Stimulated activated naive CD8-positive, alpha-beta T cell treated with anti-CD3 and anti-CD28 coated beads, Interleukin-15, amount 100 ng/mL, for 72 hours (primary cell): ENCODE measurements at regions not wholly inside any gene's neighbourhood (a gene's known extent, or its start where the extent isn't known, plus 50 kb on each side); places are given as distances from the start of the nearest gene placed in this dataset.

Experiments used
- ATAC-seq: fragments of 150-1000 bp; cut with Tn5 transposase; 2 replicates; pipeline ENCODE4 v1.10.0; 2021; ENCODE audit warnings: mild to moderate bottlenecking, moderate library complexity
- DNase-seq, 2 donors: peaks; one replicate each; pipeline ENCODE4 v3.0.0; 2021 to 2022
- H3K27ac Mint-ChIP-seq, 2 donors: one replicate each; pipeline ENCODE4 v1.8.0; 2022; ENCODE audit warnings: mild to moderate bottlenecking in 2 of 2, mixed read lengths in 2 of 2, moderate library complexity in 2 of 2
- H3K27me3 Mint-ChIP-seq: one replicate; pipeline ENCODE4 v1.8.0; 2022; ENCODE audit warnings: mixed read lengths
- H3K4me1 Mint-ChIP-seq: one replicate; pipeline ENCODE4 v1.8.0; 2022; ENCODE audit warnings: mild to moderate bottlenecking, mixed read lengths
- H3K4me3 Mint-ChIP-seq, 2 donors: one replicate each; pipeline ENCODE4 v1.8.0; 2022; ENCODE audit warnings: mild to moderate bottlenecking in 2 of 2, mixed read lengths in 2 of 2, moderate library complexity in 1 of 2
- H3K9me3 Mint-ChIP-seq, 2 donors: one replicate each; pipeline ENCODE4 v1.8.0; 2022; ENCODE audit warnings: mixed read lengths in 2 of 2

DNA sequence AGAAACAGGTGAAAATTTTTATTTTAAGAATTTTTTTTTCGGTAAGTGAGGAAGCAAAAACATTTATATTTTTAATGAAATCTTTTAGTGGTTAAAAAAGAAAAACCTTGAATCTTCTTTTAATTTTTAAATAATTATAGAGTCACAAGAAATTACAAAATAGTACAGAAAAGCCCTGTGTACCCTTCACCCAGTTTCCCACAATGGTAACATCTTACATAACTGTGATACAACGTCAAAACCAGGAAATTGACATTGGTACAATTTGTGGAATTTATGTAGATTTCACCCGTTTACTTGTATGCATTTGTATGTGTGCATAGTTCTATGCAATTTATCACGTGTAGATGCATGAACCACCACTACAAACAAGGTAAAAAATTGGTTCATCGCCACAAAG is 285.9 kb downstream of the MTX2 start:
- Mint-ChIP-seq H3K27ac (no peak overlapping the region), H3K9me3 (no peaks in the 10 kb centered on the region), H3K27me3 (peaks cover 48% of the 10 kb centered on the region), H3K4me1 (peaks cover 13% of the 10 kb centered on the region), H3K4me3 (no peak overlapping the region)
- ATAC-seq (no peak), DNase-seq (no peak)

- H3K27ac Mint-ChIP-seq: no peak overlapping the region
- ATAC-seq (no peak), DNase-seq (no peak)
- no peak overlapping the region for H3K4me3 Mint-ChIP-seq
- no peaks in the 10 kb centered on the region for H3K9me3 Mint-ChIP-seq
- peaks cover 53% of the 10 kb centered on the region for H3K27me3 Mint-ChIP-seq
- H3K4me1 Mint-ChIP-seq: peaks cover 13% of the 10 kb centered on the region
Observed at GRCh38 chr2:176555781-176556180, 286.5 kb downstream of the MTX2 start.

DNA sequence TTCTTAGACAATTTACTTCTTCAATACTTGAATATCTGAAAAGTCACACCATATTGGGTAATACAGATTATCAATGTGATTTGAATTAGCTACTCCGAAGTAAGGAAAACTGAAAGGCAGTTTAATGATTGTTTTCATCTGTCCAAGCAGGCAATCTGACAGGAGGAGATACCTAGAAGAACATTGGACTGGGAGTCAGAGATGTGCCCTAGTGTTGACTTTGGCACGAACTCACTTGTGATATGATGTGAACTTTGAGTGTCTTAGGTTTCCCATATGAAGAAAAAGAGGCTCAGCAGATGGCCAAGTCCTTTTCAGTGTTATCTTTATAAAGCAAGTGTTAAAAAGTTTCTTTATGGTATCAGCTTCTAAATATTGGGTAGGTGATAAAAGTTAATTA is 287.1 kb downstream of the MTX2 start:
- ATAC-seq (no peak), DNase-seq (no peak)
- Mint-ChIP-seq H3K4me3 (no peak overlapping the region), H3K9me3 (no peaks in the 10 kb centered on the region), H3K27me3 (peaks cover 57% of the 10 kb centered on the region), H3K27ac (no peak overlapping the region), H3K4me1 (peaks cover 13% of the 10 kb centered on the region)

DNA sequence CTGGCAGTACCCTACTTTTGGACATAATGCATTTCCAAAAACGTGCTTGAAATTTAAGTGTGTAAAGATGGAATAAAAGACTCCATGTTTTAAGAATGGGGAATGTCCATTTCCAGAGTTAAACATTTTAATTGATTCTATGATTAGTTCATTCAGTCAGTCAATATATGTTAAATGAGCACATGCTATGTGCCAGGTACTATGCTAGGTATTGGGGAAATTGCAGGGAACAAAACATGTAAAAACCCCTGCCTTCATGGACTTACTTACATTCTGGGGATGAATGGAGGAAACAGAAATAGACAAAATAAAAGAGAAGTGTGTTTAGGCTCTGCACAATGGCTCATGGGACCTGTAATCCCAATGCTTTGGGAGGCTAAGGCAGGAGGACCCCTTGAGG is 288.6 kb downstream of the MTX2 start:
- DNase-seq: no peak
- Mint-ChIP-seq H3K9me3 (no peaks in the 10 kb centered on the region), H3K4me3 (no peak overlapping the region), H3K27me3 (peaks cover 52% of the 10 kb centered on the region), H3K27ac (no peak overlapping the region), H3K4me1 (peaks cover 13% of the 10 kb centered on the region)
- ATAC-seq: no peak

DNA sequence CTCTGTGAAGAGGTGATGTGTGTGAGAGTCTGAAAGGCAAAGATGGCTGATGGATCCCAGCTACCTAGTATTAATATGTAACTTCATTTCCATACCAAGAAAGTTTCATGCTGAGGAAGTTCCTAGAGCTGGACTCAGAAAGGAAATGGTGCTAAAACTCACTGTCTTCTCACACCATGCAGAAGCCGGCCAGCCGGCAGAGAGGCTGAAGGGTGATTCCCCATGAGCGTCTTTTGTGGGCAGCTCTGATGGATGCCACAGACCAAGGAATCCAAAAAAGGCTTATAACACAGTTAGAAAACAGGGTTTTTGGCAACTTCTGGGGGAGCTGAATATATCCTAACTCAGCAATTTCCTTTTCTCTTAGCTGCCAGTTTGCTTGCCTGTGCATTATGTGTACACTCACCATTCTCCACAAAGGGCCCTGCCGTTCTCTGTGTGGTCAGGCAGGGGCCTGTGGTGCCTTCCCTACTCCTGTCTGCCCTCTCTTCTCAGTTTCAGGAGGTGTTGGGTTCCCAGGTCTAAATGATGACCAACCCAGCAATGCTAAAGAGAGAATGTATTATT is 289.4 kb downstream of the MTX2 start:
- no peak for DNase-seq
- no peak for ATAC-seq

DNA sequence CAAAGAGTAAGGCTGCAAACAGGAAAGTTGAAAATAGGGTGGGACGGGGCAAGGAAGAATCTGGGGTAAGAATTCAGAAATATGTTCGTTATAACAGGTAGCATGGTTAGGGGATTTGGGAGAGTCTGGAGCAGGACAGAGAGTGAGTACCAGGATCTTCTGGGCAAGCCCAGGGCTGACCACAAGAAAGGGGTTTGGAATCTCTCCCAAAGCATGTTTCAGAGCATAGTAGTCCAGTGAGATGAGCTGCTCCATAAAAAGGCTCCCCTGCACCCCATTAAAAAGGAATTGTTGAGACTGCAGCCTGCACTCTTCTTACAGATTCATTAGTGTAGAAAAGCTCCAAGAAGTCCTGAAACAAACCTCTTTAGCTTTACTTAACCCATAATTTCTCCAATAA is 291.1 kb downstream of the MTX2 start:
- ATAC-seq (no peak), DNase-seq (no peak)
- H3K4me1 Mint-ChIP-seq: no peaks in the 10 kb centered on the region
- H3K4me3 Mint-ChIP-seq: no peak overlapping the region
- peaks cover 47% of the 10 kb centered on the region for H3K27me3 Mint-ChIP-seq
- H3K27ac Mint-ChIP-seq: no peak overlapping the region
- no peaks in the 10 kb centered on the region for H3K9me3 Mint-ChIP-seq

More for the DNA sequence above, 289.4 kb downstream of the MTX2 start:
- Mint-ChIP-seq H3K27ac (no peak overlapping the region), H3K4me1 (peaks cover 10% of the 10 kb centered on the region), H3K27me3 (peaks cover 52% of the 10 kb centered on the region), H3K4me3 (no peak overlapping the region), H3K9me3 (no peaks in the 10 kb centered on the region)

GRCh38 chr2:176561706-176562105 is 292.5 kb downstream of the MTX2 start:
- Mint-ChIP-seq H3K9me3 (no peaks in the 10 kb centered on the region), H3K4me3 (no peak overlapping the region), H3K27ac (no peak overlapping the region), H3K4me1 (no peaks in the 10 kb centered on the region), H3K27me3 (peaks cover 54% of the 10 kb centered on the region)
- no peak for ATAC-seq
- no peak for DNase-seq

DNA sequence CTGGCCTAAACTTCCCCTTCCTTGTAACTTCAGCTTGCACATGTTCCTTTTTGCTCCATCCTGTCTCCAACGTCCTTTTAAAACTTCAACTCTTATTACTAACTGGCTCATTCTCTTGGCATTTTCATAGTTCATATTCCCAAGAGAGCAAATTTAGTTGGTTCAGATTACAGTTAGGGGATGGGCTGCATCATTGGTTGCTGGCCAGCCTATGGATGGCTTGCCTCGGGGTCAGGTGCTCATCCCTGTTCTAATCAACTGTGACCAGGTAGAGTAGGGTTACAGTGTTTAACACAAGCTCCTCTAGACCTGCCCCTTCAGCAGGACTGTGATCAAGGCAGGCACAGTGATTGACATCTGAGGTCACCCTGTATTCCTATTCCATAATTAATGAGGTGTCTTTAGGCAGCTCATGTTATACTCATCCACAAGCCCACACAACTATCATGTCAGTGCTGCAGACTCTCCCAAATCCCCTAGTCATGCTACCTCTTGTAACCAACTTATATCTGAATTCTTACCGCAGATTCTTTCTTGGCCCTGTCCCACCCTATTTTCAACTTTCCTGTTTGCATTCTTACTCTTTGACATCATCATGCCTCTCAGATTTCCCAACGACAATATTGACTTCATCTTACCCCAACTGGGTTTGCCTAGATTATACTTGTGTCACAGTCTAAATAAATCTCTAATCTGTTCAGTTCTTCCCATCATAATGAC is 293.3 kb downstream of the MTX2 start:
- Mint-ChIP-seq H3K27ac (no peak overlapping the region), H3K4me1 (no peaks in the 10 kb centered on the region), H3K27me3 (peaks cover 54% of the 10 kb centered on the region), H3K4me3 (no peak overlapping the region), H3K9me3 (no peaks in the 10 kb centered on the region)
- no peak for DNase-seq
- no peak for ATAC-seq

DNA sequence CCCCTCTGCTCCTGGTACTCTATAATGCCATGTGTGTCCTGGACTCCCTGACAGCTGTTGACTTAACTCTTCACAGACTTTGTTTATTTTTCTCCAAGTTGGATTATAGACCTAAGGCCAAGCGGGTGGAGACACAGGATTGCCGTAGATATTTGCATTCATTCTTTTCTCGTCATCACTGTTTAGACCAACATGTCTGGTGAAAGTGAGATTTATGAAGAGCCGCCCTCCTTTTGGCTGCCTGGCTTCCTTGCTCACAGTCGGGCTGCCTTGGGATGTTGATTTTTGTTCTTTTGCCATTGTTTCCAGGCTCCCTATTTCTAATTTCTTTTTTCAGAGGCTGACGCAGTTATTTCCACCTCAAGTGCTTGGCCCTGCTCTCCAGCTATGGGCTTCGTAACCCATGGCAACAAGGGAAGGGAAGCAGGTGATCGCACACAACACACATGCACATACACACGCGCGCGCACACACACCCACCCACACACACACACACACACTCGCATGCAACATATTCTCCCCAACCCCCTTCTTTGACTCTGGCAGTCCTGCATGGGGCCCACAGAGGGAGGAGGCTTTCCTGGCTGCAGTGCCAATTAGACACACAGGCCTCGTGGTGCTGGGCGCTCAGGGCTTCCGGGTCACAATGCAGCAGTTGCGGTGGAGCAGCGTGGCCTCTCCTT is 296.5 kb downstream of the MTX2 start:
- Mint-ChIP-seq H3K9me3 (no peaks in the 10 kb centered on the region), H3K4me3 (no peak overlapping the region), H3K27ac (no peak overlapping the region), H3K27me3 (peaks cover 52% of the 10 kb centered on the region), H3K4me1 (no peaks in the 10 kb centered on the region)
- ATAC-seq (no peak), DNase-seq (no peak)

DNA sequence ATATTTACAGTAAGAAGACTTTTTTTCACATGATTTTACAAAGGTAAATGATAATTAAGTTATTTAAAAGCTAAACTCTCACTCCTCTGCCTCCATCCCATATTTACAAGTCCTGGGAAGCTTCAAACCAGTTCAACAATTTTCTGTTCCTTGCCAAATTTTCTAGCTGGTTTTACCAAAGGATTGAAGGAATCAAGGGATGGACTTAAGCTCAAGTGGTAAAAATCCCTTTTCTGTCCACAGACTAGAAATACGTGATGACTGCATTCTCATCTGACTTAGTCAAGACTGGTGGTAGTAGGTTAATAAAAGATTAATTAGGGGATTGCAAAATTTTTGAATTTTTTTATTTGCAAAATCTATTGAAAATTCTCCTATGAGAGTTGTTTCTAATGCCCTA is 297.3 kb downstream of the MTX2 start:
- Mint-ChIP-seq H3K4me1 (no peaks in the 10 kb centered on the region), H3K9me3 (no peaks in the 10 kb centered on the region), H3K27me3 (peaks cover 51% of the 10 kb centered on the region), H3K4me3 (no peak overlapping the region), H3K27ac (no peak overlapping the region)
- DNase-seq: no peak
- ATAC-seq: no peak

GRCh38 chr2:176566961-176567360 is 297.7 kb downstream of the MTX2 start:
- Mint-ChIP-seq H3K4me1 (no peaks in the 10 kb centered on the region), H3K27ac (no peak overlapping the region), H3K4me3 (no peak overlapping the region), H3K27me3 (peaks cover 49% of the 10 kb centered on the region), H3K9me3 (no peaks in the 10 kb centered on the region)
- no peak for ATAC-seq
- no peak for DNase-seq

GRCh38 chr2:176567361-176567760 is 298.1 kb downstream of the MTX2 start:
- H3K27me3 Mint-ChIP-seq: peaks cover 49% of the 10 kb centered on the region
- H3K4me1 Mint-ChIP-seq: no peaks in the 10 kb centered on the region
- DNase-seq (no peak), ATAC-seq (no peak)
- no peak overlapping the region for H3K27ac Mint-ChIP-seq
- no peak overlapping the region for H3K4me3 Mint-ChIP-seq
- no peaks in the 10 kb centered on the region for H3K9me3 Mint-ChIP-seq

DNA sequence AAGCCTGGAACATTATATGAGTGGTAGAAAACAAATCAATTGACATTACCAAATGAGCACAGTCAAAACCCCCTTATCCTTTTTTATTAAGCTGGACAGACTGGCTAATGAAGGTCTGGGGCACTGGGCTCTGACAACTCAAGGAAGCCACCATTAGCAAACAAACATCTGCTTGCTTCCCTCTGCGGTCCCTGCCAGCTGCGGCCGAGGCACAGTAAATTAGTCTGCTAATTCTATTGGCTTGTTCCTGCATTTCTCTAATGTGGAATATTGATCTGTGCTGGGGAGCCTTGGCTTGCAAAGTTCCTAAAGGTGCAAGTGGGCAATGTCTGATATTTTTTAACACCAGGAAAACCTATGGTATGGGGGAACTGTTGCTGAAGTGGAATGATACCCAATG is 300.3 kb downstream of the MTX2 start:
- H3K27ac Mint-ChIP-seq: no peak overlapping the region
- ATAC-seq (no peak), DNase-seq (no peak)
- peaks cover 48% of the 10 kb centered on the region for H3K27me3 Mint-ChIP-seq
- no peak overlapping the region for H3K4me3 Mint-ChIP-seq
- H3K4me1 Mint-ChIP-seq: no peaks in the 10 kb centered on the region
- H3K9me3 Mint-ChIP-seq: no peaks in the 10 kb centered on the region

GRCh38 chr2:176573612-176574483 is 304.6 kb downstream of the MTX2 start:
- Mint-ChIP-seq H3K4me3 (no peak overlapping the region), H3K27ac (no peak overlapping the region), H3K9me3 (peaks cover 4 to 5% of the 10 kb centered on the region in 2 donors), H3K27me3 (peaks cover 63% of the 10 kb centered on the region), H3K4me1 (no peaks in the 10 kb centered on the region)
- ATAC-seq (no peak), DNase-seq (no peak)

DNA sequence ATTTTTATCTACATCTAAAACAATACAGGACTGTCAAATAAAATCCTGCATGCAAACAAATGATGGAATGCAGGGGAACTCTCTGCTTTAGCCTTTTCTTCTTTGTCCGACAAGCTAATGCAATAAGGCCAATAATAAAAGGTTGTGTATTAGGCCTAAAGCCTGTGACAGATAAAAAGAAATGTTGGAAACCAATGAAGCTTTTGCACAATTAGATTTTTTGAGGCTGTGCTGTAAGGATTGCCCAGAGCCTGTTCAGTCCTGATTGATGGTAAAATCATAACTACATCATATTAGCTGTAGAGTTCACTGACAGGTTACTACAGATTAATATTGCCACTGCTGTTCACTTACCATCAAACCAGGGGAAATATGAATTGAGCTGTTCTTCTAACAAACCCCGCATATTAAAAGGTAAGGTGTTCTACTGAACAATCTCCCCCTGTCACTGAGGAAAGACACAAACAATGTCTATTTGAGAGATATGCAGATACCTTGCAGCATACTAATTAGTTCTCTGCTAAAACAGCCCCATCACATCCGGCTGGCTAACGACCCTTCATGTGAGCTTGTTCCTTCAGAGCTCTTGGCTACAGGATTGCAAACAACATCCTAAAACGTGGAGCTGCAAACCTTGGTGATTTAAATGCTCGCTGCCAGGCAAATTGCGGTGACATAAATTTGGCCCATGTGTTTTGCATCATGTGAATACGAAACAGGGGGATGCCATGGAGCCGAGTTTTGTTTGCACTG is 305.4 kb downstream of the MTX2 start:
- H3K9me3 Mint-ChIP-seq: peaks cover 7 to 8% of the 10 kb centered on the region in 2 donors
- ATAC-seq (no peak), DNase-seq (no peak)
- H3K4me1 Mint-ChIP-seq: no peaks in the 10 kb centered on the region
- H3K4me3 Mint-ChIP-seq: no peak overlapping the region
- no peak overlapping the region for H3K27ac Mint-ChIP-seq
- peaks cover 58% of the 10 kb centered on the region for H3K27me3 Mint-ChIP-seq
